ENCODE measurements at regions not wholly inside any gene's neighbourhood (a gene's known extent, or its start where the extent isn't known, plus 50 kb on each side); places are given as distances from the start of the nearest gene placed in this dataset.

GRCh38 chr11:122193457-122193856 is 77.4 kb upstream of the BLID start:
- DNase-seq, result no peak

- no peak for DNase-seq
Observed at GRCh38 chr11:122192634-122193255, 76.7 kb upstream of the BLID start.

GRCh38 chr11:122190768-122191167 is 74.8 kb upstream of the BLID start:
- DNase-seq, result no peak

- no peak for DNase-seq
Observed at GRCh38 chr11:122189229-122189628, 73.2 kb upstream of the BLID start.

GRCh38 chr11:122187373-122188165 is 71.6 kb upstream of the BLID start:
- DNase-seq, result no peak

- DNase-seq, result no peak
Observed at GRCh38 chr11:122186439-122187080, 70.5 kb upstream of the BLID start.

GRCh38 chr11:122183933-122184332 is 67.9 kb upstream of the BLID start:
- DNase-seq, result no peak

- no peak for DNase-seq
Observed at GRCh38 chr11:122181893-122182292, 65.9 kb upstream of the BLID start.

GRCh38 chr11:122181372-122181771 is 65.4 kb upstream of the BLID start:
- DNase-seq, result no peak

GRCh38 chr11:122179961-122180834 is 64.2 kb upstream of the BLID start:
- no peak for DNase-seq

GRCh38 chr11:122178795-122179194 is 62.8 kb upstream of the BLID start:
- DNase-seq, result no peak

GRCh38 chr11:122177238-122177637 is 61.2 kb upstream of the BLID start:
- DNase-seq, result no peak

GRCh38 chr11:122176651-122177050 is 60.6 kb upstream of the BLID start:
- no peak for DNase-seq

GRCh38 chr11:122175306-122175705 is 59.3 kb upstream of the BLID start:
- no peak for DNase-seq

- no peak for DNase-seq
Observed at GRCh38 chr11:122173587-122173986, 57.6 kb upstream of the BLID start.

GRCh38 chr11:122173074-122173450 is 57.0 kb upstream of the BLID start:
- DNase-seq, result no peak

- DNase-seq, result no peak
Observed at GRCh38 chr11:122172352-122173073, 56.5 kb upstream of the BLID start.

GRCh38 chr11:122170815-122171475 is 54.9 kb upstream of the BLID start:
- no peak for DNase-seq

GRCh38 chr11:122168218-122168617 is 52.2 kb upstream of the BLID start:
- DNase-seq, result no peak

GRCh38 chr11:122167100-122167499 is 51.1 kb upstream of the BLID start:
- DNase-seq, result no peak

- no peak for DNase-seq
Observed at GRCh38 chr11:122165607-122166371, 49.8 kb upstream of the BLID start.

All from activated CD4-positive, alpha-beta T cell treated with anti-CD3 and anti-CD28 coated beads for 1 hour (primary cell).